ENCODE measurements at regions not wholly inside any gene's neighbourhood (a gene's known extent, or its start where the extent isn't known, plus 50 kb on each side); places are given as distances from the start of the nearest gene placed in this dataset.

- no peak overlapping the region for H3K4me3 ChIP-seq (ENCODE audit: low read length)
- DNase-seq (ENCODE audit: low read depth, low spot score): no peak
Measured at GRCh38 chr2:120568089-120568974, 167.3 kb upstream of the GLI2 start.

- no peak overlapping the region for H3K4me3 ChIP-seq (ENCODE audit: low read length)
- no peak for DNase-seq (ENCODE audit: low read depth, low spot score)
Measured at GRCh38 chr2:120568975-120569268, 166.7 kb upstream of the GLI2 start.

DNA sequence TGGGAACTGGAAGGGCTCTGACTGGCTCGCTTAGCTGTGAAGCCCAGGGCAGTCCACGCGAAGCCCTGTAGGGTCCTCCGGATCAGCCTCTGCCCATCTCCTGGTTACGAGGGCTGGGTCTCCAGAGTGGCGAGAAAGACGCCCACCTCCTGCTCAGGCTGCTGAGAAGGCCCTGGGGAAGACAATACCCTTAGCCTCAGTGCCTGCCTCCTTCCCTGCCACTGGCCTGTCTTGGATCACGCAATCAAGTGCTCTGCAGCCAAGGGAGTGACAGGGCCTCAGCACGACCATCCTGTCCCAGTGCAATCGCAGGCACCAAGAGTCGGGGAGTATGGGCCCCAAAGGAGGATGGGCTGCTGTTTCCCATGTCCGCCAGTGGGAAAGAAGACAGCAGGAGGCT lies 165.7 kb upstream of the GLI2 start:
- no peak overlapping the region for H3K4me3 ChIP-seq (ENCODE audit: low read length)
- no peak for DNase-seq (ENCODE audit: low read depth, low spot score)

DNA sequence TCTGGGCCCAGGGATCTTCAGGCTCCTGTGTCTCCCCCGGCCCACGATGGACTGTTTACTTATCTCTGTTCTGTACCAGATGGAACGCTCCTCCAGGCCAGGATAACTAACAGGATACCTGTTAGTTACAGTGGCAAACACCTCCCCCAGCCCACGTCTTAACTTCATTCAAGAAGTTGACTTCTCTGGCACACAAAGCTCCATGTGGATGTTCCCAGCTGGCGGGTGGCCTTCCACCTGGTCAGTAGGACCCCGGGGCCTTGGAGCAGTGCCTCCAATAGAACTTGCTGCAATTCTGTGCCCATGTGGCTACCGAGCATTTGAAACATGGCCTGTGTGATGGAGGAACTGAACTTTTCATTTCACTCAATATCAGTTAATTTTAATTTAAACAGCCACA lies 165.1 kb upstream of the GLI2 start:
- DNase-seq (ENCODE audit: low read depth, low spot score): no peak
- H3K4me3 ChIP-seq (ENCODE audit: low read length): no peak overlapping the region

DNA sequence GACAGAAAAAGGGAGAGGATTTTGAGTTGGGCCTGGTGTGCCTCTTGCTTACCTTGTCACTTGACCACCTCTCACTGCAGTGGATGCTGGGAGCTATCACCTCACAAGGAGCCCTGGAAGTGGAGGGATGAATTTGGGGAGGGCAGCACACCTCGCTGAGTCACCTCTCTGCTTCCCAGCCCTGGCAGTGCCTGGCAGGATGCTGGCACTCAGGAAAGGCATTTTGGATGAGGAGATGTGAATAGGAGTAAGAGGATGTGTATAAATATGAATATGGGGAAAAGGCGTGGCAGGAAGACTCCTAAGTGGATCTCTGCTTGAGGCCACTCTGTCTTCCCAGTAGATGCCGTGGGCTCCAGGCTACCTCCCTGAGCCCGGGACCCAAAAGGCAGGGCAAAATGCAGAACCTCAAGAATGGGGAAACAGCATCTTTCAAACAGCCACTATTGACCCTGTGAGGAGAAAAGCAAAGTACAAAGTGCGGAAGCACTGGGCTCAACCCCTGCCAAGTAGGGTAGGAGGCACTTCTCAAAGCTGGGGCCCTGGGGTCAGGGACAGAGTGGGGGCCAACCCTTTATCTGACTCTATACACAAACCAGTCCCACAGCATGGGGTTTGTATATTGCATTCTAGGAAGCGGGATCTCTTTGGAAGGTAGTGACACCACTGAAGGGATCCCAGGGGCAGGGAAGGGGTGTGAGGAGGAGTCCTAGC lies 164.5 kb upstream of the GLI2 start:
- H3K4me3 ChIP-seq (ENCODE audit: low read length): no peak overlapping the region
- no peak for DNase-seq (ENCODE audit: low read depth, low spot score)

DNA sequence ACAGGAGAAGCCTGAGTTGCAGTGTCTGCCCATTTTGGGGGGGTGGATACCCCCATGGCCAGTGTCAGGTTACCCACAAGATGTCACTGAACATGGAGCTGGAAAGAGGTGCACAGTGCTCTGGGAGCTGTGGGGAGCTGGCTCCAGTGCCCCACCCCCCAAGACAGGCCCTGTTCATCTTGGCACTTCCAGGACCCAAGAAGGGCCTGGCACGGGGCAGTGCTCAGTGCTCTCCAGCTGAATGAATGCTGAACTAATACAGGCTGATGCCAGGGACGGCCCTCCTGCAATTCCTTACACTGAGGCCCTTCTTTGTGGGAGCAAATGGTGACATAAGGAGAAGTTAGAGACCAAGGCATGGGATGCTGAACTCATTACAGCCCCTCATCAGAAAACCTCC lies 163.4 kb upstream of the GLI2 start:
- no peak for DNase-seq (ENCODE audit: low read depth, low spot score)
- H3K4me3 ChIP-seq (ENCODE audit: low read length): no peak overlapping the region

- no peak overlapping the region for H3K4me3 ChIP-seq (ENCODE audit: low read length)
- no peak for DNase-seq (ENCODE audit: low read depth, low spot score)
Measured at GRCh38 chr2:120574620-120575019, 161.0 kb upstream of the GLI2 start.

- no peak for DNase-seq (ENCODE audit: low read depth, low spot score)
- no peak overlapping the region for H3K4me3 ChIP-seq (ENCODE audit: low read length)
Measured at GRCh38 chr2:120575966-120576365, 159.7 kb upstream of the GLI2 start.

- DNase-seq (ENCODE audit: low read depth, low spot score): no peak
- H3K4me3 ChIP-seq (ENCODE audit: low read length): no peak overlapping the region
Measured at GRCh38 chr2:120576509-120577474, 158.9 kb upstream of the GLI2 start.

GRCh38 chr2:120577721-120578295 lies 157.9 kb upstream of the GLI2 start:
- no peak overlapping the region for H3K4me3 ChIP-seq (ENCODE audit: low read length)
- no peak for DNase-seq (ENCODE audit: low read depth, low spot score)

GRCh38 chr2:120578576-120579352 lies 156.9 kb upstream of the GLI2 start:
- DNase-seq (ENCODE audit: low read depth, low spot score): no peak
- H3K4me3 ChIP-seq (ENCODE audit: low read length): no peak overlapping the region

- no peak for DNase-seq (ENCODE audit: low read depth, low spot score)
- H3K4me3 ChIP-seq (ENCODE audit: low read length): no peak overlapping the region
Measured at GRCh38 chr2:120579916-120580685, 155.6 kb upstream of the GLI2 start.

GRCh38 chr2:120580709-120581108 lies 155.0 kb upstream of the GLI2 start:
- DNase-seq (ENCODE audit: low read depth, low spot score): no peak
- H3K4me3 ChIP-seq (ENCODE audit: low read length): no peak overlapping the region

DNA sequence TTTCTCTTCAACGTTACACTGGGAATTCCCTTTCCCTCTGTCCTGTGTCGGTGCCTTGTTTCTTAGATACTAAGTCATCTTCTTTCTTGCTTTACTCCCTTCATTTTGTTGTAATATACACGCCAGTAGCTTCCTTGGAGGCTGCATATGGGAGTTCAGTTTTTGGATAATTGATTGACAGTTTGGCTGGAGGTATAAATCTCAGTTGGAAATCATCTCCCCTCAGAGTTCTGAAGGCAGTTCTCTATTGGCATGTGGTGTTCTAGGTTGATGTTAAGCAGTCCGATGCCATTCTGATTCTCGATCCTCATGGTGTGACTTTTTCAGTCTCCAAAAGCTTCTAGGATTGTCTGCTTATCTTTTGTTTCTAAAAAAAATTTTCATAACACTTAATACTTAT lies 152.5 kb upstream of the GLI2 start:
- no peak overlapping the region for H3K4me3 ChIP-seq (ENCODE audit: low read length)
- DNase-seq (ENCODE audit: low read depth, low spot score): no peak

DNA sequence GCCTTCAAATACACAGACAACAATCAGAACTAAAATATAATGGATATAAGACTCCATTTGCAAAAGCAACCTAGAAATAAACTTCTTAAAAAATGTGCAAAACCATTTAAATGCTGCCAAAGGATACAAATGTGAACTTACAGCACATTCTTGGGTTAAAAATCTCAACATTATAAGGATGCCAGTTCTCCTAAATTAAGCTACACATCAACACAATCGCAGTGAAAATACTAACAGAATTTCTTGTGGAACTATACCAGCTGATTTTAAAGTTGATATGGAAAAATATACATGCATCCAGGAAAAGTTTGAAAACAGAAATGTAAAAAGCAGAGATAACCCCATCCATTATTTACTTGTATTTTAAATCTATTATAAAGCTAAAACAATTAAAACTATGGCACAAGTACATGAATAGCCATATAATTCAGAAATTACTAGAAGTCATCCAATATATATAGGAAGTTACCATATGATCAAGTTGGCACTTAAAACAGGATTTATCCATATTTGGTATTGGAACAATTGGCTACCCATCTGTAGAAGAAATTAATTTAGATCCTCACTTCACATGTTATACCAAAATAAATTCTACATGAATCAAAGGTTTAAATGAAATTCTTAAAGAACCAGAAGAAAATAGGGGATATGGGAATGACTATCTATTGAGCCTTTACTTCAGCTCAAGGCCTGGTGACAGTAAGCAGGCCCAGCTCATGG lies 151.7 kb upstream of the GLI2 start:
- DNase-seq (ENCODE audit: low read depth, low spot score): no peak

GRCh38 chr2:120586507-120587278 lies 149.0 kb upstream of the GLI2 start:
- no peak for DNase-seq (ENCODE audit: low read depth, low spot score)
- no peak overlapping the region for H3K4me3 ChIP-seq (ENCODE audit: low read length)

More for the DNA sequence above, 151.7 kb upstream of the GLI2 start:
- H3K4me3 ChIP-seq (ENCODE audit: low read length): no peak overlapping the region
